ENCODE measurements at regions not wholly inside any gene's neighbourhood (a gene's known extent, or its start where the extent isn't known, plus 50 kb on each side); places are given as distances from the start of the nearest gene placed in this dataset.

DNA sequence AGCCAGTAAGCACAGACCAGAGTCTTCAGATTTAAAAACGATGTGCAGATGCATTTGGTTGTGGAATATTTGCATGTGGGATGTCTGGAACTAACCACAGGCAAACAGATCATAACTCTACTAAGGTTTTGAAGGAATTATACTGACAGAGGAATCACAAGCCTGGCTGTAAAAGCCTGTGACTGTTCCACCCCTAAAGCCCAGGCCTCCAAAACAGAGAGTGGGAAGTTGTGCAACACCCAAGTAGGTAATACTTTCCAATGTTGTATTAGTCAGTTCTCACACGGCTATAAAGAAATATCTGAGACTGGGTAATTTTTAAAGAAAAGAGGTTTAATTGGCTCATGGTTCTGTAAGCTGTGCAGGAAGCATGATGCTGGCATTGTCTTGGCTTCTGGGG, 68.1 kb upstream of the DCD start:
- TF ChIP-seq, protein P1, sequence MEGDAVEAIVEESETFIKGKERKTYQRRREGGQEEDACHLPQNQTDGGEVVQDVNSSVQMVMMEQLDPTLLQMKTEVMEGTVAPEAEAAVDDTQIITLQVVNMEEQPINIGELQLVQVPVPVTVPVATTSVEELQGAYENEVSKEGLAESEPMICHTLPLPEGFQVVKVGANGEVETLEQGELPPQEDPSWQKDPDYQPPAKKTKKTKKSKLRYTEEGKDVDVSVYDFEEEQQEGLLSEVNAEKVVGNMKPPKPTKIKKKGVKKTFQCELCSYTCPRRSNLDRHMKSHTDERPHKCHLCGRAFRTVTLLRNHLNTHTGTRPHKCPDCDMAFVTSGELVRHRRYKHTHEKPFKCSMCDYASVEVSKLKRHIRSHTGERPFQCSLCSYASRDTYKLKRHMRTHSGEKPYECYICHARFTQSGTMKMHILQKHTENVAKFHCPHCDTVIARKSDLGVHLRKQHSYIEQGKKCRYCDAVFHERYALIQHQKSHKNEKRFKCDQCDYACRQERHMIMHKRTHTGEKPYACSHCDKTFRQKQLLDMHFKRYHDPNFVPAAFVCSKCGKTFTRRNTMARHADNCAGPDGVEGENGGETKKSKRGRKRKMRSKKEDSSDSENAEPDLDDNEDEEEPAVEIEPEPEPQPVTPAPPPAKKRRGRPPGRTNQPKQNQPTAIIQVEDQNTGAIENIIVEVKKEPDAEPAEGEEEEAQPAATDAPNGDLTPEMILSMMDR (IDR thresholded peaks at IDR 0.05): no peak
- no peak for TF ChIP-seq POLR2A (IDR thresholded peaks at IDR 0.05)
- no peak for TF ChIP-seq POLR2AphosphoS5 (IDR thresholded peaks at IDR 0.05; ENCODE audit: insufficient read depth in 1 of 2, low read depth in 1 of 2)
